Peyer's patch (tissue), 4 donors: ENCODE measurements at regions not wholly inside any gene's neighbourhood (a gene's known extent, or its start where the extent isn't known, plus 50 kb on each side); places are given as distances from the start of the nearest gene placed in this dataset.
"Not testable (repeated sequence)": the region's sequence is repeated elsewhere in the genome, so short reads cannot be mapped to it uniquely, and the experiment has no call there.

Source experiments
- CTCF ChIP-seq, 6 experiments: fragments of 450-650 bp in 4 of 6; fragments of 200-600 bp in 2 of 6; sonication (generic) in 1 of 6; IDR thresholded peaks; one replicate each; pipeline ENCODE4 v1.5.1; 2017 to 2019; ENCODE audit warnings: antibody characterized with exemption in 6 of 6, mild to moderate bottlenecking in 3 of 6, moderate library complexity in 1 of 6
- POLR2A ChIP-seq, 2 donors: fragments of 450-650 bp; IDR thresholded peaks; one replicate each; pipeline ENCODE4 v1.5.1; 2017; ENCODE audit warnings: antibody characterized with exemption in 2 of 2, mild to moderate bottlenecking in 2 of 2, moderate library complexity in 2 of 2

- peak in 3 of 6 experiments; percentile 15 to 54 (median 45) for TF ChIP-seq CTCF (IDR thresholded peaks at IDR 0.05)
- not testable (repeated sequence) for TF ChIP-seq POLR2A (IDR thresholded peaks at IDR 0.05)
Observed at GRCh38 chr12:8396225-8397071, 59.3 kb upstream of the CLEC6A start.
